ENCODE measurements at regions not wholly inside any gene's neighbourhood (a gene's known extent, or its start where the extent isn't known, plus 50 kb on each side); places are given as distances from the start of the nearest gene placed in this dataset.
A peak's percentile ranks its signal among the peaks of the same experiment; 100 is the strongest.

GRCh38 chr6:63475707-63476106 is 96.6 kb upstream of the LOC128125822 start:
- H3K4me3 ChIP-seq (replicated peaks; ENCODE audit: low read depth, low read length), result no peak overlapping the region
- H3K27me3 ChIP-seq (replicated peaks; ENCODE audit: control insufficient read depth, insufficient read depth, low read length), result no peaks in the 10 kb centered on the region
- DNase-seq (ENCODE audit: extremely low read depth, insufficient read length), result no peak
- no peaks in the 10 kb centered on the region for H3K36me3 ChIP-seq (ENCODE audit: control insufficient read depth, insufficient read depth, low read length)
- TF ChIP-seq, protein P1, sequence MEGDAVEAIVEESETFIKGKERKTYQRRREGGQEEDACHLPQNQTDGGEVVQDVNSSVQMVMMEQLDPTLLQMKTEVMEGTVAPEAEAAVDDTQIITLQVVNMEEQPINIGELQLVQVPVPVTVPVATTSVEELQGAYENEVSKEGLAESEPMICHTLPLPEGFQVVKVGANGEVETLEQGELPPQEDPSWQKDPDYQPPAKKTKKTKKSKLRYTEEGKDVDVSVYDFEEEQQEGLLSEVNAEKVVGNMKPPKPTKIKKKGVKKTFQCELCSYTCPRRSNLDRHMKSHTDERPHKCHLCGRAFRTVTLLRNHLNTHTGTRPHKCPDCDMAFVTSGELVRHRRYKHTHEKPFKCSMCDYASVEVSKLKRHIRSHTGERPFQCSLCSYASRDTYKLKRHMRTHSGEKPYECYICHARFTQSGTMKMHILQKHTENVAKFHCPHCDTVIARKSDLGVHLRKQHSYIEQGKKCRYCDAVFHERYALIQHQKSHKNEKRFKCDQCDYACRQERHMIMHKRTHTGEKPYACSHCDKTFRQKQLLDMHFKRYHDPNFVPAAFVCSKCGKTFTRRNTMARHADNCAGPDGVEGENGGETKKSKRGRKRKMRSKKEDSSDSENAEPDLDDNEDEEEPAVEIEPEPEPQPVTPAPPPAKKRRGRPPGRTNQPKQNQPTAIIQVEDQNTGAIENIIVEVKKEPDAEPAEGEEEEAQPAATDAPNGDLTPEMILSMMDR (IDR thresholded peaks at IDR 0.05; ENCODE audit: insufficient read depth, low read length, poor library complexity, severe bottlenecking), result no peak

DNA sequence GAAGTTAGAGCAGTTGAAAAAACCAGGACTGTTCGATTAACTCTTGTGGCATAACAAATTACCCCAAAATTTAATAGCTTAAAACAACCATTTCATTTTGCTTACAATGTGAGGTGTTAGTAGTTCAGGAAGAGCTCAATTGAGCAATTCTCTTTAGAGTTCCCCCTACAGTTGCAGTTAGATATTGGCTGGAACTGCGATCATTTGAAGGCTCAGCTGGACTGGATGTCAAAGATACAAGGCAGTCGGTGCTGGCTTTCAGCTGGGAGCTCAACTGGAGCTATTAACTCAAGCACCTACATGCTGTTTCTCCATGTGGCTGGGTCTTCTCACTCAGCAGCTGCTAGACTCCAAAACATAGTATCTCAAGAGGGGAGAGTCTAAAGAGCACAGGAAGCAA is 96.0 kb upstream of the LOC128125822 start:
- Histone ChIP-seq H3K27me3 (replicated peaks; ENCODE audit: control insufficient read depth, insufficient read depth, low read length) (no peaks in the 10 kb centered on the region), H3K4me3 (replicated peaks; ENCODE audit: low read depth, low read length) (no peak overlapping the region), H3K36me3 (ENCODE audit: control insufficient read depth, insufficient read depth, low read length) (no peaks in the 10 kb centered on the region)
- DNase-seq (ENCODE audit: extremely low read depth, insufficient read length), result no peak
- TF ChIP-seq, protein P1 (IDR thresholded peaks at IDR 0.05; ENCODE audit: insufficient read depth, low read length, poor library complexity, severe bottlenecking), result peak; percentile 22

- no peaks in the 10 kb centered on the region for H3K27me3 ChIP-seq (replicated peaks; ENCODE audit: control insufficient read depth, insufficient read depth, low read length)
- TF ChIP-seq, protein P1 (IDR thresholded peaks at IDR 0.05; ENCODE audit: insufficient read depth, low read length, poor library complexity, severe bottlenecking), result no peak
- no peaks in the 10 kb centered on the region for H3K36me3 ChIP-seq (ENCODE audit: control insufficient read depth, insufficient read depth, low read length)
- DNase-seq (ENCODE audit: extremely low read depth, insufficient read length), result no peak
- H3K4me3 ChIP-seq (replicated peaks; ENCODE audit: low read depth, low read length), result no peak overlapping the region
These were observed 94.7 kb upstream of the LOC128125822 start for GRCh38 chr6:63477422-63478040.

GRCh38 chr6:63478734-63479133 is 93.5 kb upstream of the LOC128125822 start:
- TF ChIP-seq, protein P1 (IDR thresholded peaks at IDR 0.05; ENCODE audit: insufficient read depth, low read length, poor library complexity, severe bottlenecking), result no peak
- H3K36me3 ChIP-seq (ENCODE audit: control insufficient read depth, insufficient read depth, low read length), result no peaks in the 10 kb centered on the region
- no peak overlapping the region for H3K4me3 ChIP-seq (replicated peaks; ENCODE audit: low read depth, low read length)
- no peaks in the 10 kb centered on the region for H3K27me3 ChIP-seq (replicated peaks; ENCODE audit: control insufficient read depth, insufficient read depth, low read length)
- DNase-seq (ENCODE audit: extremely low read depth, insufficient read length), result no peak

GRCh38 chr6:63486196-63486595 is 86.1 kb upstream of the LOC128125822 start:
- H3K36me3 ChIP-seq (ENCODE audit: control insufficient read depth, insufficient read depth, low read length), result no peaks in the 10 kb centered on the region
- TF ChIP-seq, protein P1 (IDR thresholded peaks at IDR 0.05; ENCODE audit: insufficient read depth, low read length, poor library complexity, severe bottlenecking), result no peak
- H3K4me3 ChIP-seq (replicated peaks; ENCODE audit: low read depth, low read length), result no peak overlapping the region
- DNase-seq (ENCODE audit: extremely low read depth, insufficient read length), result no peak
- H3K27me3 ChIP-seq (replicated peaks; ENCODE audit: control insufficient read depth, insufficient read depth, low read length), result no peaks in the 10 kb centered on the region
